Right forelimb (tissue), 1 donor: ENCODE measurements at regions not wholly inside any gene's neighbourhood (a gene's known extent, or its start where the extent isn't known, plus 50 kb on each side); places are given as distances from the start of the nearest gene placed in this dataset.

ENCODE experiments used
- DNase-seq: peaks from one replicate; pipeline ENCODE4 v3.0.0-alpha.2; 2018

DNA sequence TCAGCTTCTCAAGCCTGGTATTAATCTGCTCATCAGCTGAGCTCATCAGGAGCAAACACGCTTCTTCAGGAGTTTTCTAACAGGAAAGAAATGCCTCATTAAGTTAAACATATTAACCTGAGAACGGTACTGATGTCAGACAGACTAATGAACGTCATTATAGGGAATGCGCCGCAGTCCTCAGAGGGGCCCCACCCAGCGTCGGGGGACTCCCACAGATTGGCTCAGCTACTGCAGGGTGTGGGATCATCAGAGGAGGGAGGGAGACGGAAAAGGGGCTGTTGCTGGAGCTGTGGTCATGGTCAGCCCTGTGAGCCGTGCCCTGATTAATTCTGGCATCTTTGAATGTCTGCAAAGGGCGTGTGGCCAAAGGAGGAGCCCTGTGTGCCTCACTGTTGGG is 348.5 kb downstream of the PTPRU start:
- DNase-seq, result no peak

DNA sequence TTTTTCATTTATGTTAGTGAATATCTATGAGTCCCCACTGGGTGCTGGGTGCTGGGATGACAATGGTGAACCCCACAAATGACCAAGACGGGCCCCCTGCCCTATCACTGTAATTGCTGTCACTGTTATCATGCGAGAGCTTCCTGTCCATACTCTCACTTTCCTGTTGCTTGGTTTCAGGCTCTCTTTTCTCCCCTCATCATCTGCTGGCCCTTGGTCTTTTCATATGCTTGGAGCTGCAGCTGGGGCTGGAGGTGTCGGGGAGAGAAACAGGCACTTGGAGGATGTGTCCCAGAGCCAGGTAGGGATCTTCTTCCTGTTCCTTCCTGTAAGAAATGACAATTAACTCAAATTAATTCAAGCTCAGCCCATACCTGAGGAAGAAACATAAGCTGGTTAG is 348.0 kb downstream of the PTPRU start:
- no peak for DNase-seq

DNA sequence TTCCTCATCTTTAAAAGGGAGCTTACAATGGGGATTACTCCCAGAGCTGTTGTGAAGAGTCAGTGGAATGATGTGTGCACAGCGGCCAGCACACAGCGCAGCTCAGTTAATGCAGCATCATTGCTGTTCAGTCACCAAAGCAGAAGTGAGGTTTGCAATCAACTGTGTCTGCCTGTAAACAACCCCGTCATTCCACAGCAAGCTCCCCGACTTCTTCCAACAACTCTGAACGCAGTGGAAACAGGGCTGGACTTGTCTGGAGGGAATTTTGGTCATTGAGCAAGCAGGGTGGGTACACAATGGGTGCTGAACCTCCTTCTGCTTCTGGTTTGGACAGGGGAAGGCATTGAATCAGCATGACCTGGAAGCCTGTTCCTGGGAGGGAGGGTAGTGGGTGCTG is 347.4 kb downstream of the PTPRU start:
- DNase-seq, result no peak

DNA sequence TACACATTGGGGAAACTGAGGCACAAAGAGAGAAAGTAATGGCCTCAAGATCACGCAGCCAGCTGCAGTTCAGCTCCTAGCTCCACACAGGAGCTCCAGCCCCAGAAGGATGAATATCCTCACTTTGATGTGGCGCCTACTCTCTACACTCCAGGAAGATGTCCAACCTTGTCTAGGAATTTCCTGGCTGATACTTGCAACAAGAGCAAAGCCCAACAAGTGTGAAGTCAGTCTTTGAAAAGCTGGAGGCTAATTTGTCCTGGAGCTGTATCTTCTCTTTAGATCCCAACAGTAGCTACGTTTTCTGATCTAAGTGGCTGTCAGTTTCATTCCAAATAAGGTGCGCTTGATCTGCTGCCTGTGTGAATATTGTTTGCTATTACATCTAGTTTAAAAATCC is 344.9 kb downstream of the PTPRU start:
- DNase-seq, result no peak

DNA sequence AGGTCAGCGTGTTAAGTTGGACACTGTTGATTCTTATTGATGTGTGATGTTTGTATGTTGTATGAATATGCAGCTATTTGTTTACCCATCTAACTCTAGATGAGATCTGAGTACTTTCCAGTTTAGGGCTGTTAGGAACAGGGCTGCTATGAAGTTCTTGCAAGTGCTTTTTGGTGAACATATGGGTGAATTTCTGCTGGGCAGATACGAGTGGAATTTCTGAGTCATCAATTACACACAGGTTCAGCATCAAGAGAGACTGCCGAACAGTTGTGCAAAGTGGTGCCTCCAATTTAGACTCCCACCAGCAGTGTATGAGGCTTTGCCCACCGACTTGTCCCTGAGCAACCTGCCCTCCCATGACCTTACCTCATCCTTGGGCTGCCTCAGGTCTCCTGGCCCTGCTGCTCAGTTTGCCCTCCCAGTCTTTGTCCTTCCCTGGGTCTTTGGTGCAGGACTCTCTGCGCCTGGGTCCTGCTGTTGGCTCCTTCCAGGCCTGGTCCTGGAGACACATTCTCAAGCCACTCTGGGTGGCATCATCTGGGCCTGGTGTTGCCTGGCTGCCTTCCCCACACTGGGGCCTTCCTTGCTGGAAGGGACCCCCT is 343.6 kb downstream of the PTPRU start:
- no peak for DNase-seq

DNA sequence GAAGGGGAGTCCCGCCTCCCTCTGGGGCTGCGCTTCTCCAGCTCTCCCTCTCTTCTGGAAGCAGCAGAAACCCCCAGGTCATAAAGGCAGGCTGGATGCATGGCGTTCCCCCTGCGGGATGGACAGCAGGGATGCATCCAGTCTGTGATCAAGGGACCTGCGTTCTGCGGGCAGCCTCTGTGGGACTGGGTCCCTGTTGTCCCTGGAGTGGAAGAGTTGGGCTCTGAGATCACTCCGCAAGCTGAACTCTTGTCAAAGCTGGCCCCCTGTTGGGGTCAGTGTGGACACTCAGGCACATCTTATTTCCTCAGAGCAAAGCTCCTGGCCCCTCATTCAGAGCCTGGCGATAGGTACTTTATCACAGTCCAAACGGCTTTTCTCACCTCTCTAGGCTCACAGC is 341.2 kb downstream of the PTPRU start:
- DNase-seq, result no peak

DNA sequence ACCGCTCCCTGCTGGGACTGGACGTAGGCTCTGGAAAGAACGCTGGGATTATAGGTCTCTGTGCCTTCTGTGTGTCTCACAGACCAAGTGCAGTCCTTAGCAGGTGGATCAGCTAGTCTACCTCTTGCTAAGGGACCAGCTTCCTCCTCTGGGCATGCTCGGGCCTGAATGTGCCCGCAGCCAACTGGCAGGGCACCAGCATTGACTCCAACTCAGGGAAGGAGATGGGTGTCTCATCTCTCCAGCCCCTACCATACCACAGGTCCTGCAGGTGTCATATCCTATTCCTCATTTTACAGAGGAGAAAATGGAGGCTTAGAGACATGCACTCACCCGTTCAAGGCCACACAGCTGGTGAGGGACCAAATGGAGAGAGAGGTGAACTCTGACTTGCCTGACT is 340.2 kb downstream of the PTPRU start:
- no peak for DNase-seq

DNA sequence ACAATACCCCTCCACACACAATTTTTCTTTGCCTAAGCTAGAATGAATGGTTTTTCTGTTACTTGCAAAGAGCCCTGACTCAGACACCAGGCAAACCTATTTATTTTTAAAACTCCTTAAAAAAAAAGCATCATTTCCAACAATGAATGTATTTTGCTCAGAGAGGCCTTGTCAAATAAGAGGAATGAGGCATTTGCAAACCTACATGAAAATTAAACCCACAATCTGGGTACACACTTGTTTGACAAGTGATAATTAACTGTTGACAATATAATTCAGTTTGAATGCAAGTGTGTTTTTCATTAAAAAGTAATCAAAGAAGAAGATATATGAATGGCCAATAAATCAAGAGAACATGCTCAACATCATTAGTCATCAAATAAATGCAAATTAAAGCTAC is 339.5 kb downstream of the PTPRU start:
- DNase-seq, result no peak

DNA sequence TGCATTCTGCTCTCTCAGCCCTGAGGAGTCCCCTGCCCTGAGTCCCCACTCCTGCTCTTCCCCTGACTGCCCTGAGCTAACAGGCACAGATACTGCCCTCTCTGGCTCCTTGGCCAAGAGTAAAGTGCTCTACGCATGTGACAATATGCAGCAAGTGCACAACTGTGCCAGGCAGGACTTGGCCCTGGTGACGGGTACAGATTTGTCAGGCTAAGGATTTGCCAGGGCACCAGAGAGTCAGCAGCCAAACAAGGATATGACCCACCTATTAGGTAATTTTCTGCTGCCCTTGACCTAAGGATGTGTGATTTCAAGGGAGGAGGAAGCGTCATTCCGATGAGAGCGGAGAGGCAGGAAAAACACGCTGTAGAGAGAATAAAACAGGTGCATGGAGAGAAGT is 339.0 kb downstream of the PTPRU start:
- no peak for DNase-seq

DNA sequence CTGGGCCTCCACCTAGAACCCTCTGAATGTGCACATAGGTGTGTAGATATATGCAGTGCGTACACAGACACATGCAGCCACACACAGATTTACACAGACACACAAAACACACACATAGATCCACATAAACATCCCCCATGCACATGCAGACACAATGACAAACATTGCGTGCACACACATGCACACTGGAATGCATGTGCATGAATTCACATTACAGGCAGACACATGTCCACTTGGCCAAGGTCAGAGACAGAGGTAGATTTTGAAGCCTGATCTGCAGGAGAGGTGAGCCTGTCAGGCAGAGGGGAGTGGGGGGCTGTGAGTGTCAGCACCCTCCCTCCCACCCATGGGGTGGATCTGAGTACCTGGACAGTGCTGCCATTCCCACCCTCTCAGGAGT is 338.5 kb downstream of the PTPRU start:
- DNase-seq, result no peak

DNA sequence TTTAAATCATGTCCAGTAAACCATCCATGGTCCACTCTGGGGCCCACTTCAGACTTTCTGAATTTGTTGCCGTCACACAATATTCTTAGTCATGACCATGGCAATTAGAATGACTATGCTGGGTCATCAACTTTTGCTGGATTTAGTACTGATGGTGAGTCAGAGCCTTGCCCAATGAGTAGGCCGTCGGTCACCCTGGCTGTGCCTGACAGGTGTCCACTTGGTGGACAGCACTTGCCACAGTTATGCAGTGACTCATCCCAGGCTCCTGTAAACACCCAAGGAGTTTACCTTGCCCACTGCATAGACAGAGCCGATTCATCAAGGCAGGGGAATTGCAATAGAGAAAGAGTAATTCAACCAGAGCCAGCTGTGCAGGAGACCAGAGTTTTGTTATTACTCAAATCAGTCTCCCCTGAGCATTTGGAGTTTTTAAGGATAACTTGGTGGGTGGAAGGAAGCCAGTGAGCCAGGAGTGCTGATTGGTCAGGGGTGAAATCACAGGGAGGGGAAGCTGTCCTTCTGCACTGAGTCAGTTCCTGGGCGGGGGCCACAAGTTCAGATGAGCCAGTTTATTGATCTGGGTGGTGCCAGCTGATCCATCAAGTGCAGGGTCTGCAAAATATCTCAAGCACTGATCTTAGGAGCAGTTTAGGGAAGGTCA is 333.8 kb downstream of the PTPRU start:
- no peak for DNase-seq

DNA sequence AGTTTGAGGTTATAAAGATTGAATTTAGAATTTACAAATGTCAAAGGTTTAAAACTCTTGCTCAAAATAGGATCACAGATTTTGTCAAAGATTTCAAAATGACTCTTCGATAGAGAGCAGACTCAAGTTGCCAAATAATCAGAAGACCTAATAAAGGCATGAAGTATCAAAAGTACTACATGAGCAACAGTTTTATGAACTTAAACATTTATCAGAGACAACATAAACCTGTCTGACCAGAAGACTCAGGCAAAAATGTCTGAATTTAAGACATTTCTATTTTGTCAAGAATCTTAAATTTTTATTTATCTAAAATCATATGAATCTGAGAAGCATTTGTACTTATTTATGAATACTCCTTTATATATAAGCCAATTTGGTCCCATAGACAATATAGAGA is 330.9 kb downstream of the PTPRU start:
- no peak for DNase-seq

DNA sequence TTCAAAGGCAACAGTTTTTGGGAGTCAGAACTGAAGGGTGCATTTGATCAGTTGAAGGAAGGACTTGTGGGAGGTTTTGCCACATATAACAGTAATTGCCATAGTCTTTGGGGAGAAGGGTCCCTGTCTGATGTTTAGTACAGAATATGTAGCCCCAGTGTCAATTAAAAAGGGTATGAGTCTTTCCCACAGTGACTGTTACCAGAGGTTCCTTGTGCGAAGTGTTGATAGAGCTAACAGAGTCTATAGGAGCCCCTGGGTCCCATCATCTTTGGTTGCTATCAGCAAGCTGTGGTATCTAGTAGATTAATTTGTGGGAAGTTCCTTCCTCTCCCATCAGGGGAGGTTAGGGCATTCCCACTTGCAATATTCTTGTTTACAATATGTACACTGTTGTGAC is 329.2 kb downstream of the PTPRU start:
- no peak for DNase-seq

DNA sequence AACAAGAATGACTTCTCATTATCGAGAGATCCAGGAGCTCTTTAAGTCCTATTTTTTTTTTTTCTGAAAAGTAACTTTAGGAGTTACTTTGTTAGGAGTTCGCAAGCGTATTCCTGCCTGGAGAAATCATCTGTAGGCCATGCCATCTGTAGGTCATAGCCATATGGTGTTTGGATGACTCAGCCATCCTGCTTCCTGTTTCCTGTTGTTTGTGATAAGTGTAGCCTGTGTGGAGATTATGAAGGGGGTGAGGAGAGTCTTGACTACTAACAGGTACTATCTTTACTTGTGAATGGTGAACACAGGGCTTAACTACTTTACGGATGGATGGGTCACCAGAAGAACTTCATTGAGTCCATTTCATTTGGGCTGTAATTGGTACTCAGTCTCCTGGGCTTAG is 327.2 kb downstream of the PTPRU start:
- no peak for DNase-seq

DNA sequence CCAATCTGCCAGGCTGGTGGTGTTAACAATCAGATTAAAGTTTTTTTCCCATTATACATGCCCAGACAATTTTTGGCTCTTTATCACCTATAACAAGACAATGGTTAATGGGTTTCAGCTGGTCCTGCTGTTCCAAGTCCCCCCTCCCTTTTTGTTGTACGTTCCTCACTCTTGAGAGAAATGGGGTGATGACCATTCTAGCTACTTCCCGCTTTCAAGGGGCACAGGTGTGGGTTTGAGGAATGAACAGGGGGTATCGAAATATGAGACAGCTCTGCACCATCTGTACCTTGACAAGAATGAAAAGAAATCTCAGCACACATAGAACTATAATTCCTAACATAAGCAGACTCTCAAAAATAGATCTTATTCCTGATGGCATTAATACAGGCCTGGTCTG is 326.8 kb downstream of the PTPRU start:
- no peak for DNase-seq

DNA sequence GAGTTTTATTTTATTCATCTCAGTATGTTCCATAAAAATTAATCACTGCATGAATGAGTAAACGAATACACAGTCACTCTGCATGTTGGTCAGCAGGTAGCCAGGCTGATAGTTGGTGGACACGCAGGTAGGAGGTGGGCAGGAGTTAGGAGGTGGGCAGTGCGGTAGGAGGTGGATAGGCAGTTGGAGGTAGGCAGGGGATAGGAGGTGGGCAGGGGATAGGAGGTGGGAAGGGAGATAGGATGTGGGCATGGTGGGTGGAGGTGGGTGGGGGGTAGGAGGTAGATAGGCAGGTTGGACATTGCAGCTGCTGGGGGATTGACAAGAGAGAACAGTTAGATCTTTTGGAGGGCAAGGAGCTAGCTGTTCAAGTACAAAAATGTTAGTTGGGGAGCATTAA is 322.7 kb downstream of the PTPRU start:
- no peak for DNase-seq

DNA sequence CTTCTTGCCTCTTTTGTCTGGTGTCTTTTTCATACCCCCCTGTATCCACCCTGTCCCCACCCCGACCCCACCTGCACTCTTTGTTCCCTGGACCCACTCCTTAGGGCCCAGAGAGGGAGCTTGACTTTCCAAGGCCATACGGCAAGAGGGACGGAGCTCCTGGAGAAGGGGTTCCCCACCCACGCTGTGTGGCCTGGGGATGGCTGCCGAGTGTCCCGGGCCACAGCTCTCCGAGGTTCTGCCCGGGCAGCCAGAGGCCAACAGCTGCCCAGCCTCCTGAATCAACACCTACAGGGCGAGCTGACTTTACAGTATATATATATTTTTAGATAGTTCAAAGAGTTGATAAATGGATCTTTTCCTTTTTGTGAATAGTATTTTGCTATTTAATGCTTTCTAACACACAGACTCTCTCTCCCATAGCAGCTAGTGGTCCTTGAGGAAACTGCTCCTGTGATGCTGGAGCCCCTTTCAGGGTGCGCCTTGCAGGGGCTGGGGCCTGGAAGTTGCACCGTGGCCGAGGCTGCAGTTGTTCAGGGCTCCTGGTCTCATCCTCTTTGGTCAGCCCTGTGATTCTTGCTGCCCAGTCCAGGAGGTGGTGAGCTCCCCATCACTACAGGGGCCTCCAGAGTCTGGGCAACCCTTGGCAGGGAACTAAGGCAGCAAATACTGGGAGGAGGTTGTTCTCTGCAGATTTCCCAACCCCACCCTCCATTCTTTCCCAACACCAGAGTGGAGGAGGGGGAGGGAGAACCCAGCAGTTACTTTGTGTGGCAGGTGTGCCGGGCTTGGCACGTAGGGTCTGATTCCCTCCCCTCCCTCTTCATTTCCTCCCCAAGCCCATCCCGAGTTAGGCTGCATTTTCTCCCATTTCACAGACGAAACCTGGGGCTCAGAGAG is 321.6 kb downstream of the PTPRU start:
- DNase-seq, result no peak

DNA sequence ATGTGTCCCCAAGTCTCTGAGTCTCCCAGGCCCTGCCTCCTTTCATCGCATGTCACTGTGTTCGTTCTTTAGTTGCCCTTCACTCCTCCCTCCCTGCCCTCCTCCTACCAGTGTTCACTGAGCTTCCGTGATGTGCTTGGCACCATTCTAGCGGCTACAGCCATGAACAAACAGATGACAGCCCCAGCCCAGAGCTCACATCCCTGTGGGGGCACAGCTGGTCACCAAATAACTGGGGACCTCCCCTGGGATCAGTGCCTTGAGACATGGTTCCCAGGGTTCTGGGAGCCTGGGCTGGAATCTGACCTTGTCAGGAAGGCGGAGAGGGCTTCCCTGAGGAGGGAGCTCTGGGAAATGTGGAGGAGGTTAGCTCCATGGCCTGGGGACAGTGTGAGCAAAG is 320.7 kb downstream of the PTPRU start:
- DNase-seq, result no peak

DNA sequence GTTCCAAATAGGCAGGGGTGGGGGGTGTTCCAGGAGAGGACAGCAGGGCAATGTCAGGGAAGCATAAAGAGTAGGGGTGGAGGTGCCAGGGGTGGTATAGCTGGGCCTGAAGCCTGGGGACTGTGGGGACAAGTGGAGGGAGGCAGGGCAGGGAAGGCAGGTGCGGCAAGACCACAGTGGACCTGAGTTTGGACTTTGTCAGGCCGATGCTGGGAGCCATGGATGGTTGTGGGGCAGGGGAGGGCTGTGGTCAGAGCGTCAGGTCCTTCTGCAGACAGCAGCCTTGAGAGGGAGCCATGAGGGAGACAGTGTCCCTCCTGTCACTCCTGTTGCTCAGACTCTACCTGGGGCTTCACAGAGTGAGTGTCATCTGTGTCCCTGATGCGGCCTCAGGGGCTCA is 320.3 kb downstream of the PTPRU start:
- DNase-seq, result no peak

DNA sequence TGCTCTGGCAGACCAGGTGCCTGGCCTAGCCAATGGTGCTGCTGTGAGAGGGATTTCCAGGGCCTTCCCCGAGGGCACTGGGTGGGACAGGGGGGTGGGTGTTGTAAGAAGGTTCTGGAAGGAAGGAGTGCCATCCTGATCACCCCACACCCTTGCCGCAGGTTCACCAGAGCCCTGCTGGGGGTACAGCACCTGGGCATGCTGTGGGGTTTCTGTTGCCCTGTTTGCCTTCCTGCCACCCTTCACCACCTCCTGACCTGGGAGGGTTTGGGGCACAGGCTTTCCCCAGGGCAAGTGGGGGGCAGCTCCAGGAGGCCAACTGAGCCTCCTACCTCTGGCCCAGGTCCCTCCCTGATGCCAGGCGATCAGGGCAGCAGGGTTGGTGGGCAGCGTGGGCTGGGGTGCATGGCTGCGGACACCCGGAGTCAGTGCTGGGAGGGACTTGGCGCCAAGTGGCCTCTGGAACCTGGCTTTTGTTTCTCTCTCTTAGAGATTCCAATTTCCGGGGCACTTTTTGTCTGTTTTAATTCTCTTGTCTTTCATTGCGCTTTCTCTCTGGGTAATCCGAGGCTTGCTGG is 318.8 kb downstream of the PTPRU start:
- no peak for DNase-seq

DNA sequence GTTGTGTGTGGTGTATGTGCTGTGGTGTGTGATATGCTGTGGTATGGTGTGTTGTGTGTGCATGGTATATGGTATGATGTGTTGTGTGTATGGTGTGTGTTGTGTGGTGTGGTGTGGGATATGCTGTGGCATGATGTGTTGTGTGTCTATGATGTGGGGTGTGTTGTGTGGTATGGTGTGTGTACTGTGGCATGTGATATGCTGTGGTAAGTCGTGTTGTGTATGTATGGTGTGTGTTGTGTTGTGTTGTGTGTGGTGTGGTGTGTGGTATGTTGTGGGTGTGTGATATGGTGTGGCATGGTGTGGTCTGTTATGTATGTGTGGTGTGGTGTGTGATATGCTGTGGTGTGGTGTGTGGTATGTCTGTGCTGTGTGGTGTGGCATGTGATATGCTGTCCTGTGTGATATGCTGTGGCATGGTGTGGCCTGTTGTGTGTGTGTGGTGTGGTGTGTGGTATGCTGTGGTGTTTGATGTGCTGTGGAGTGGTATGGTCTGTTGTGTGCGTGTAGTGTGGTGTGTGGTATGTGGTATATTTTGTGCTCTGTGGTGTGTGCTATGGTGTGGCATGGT is 318.0 kb downstream of the PTPRU start:
- no peak for DNase-seq

DNA sequence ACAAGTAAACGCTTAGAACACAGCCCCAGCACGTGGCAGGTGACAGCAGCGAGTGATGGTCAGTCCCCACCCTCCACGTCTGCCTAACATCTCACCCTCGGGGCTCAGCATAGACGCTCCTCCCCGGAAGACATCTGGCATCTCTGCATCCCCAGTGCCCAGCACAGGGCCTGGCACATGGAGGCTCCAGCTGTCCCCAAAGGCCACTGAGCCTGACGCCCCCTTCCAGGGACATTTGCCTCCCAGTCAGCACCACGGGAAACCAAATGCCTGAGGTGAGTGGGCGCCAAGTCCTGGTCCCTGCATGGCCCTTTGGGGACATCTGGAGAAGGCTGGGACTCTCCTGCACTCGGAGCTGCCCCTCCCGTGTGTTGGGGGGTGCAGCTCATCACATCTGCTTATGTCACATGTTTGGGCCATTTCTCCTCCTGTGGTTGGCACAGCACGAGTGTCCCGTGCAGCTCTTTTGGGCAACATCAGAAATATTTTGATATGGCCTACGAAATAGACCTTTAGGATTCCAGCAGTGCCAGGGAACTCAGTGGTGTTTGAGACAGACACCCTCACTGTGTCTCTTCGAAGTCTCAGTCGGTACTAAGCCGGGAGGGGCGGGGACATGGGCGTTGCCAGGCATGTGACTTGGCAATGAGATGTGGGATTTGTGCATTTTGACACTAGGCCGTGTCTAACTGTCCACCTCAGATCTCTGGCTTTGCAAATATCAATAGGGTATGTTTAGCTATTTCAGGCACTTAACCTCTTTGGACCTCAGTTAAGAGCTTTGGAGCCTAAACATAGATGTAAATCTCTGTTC is 315.0 kb downstream of the PTPRU start:
- DNase-seq, result no peak
